Activated B cell treated with CpG ODN at 0.5 μM for 24 hours (primary cell): ENCODE measurements at regions not wholly inside any gene's neighbourhood (a gene's known extent, or its start where the extent isn't known, plus 50 kb on each side); places are given as distances from the start of the nearest gene placed in this dataset.

ENCODE experiments used
- ATAC-seq: fragments of 200-7000 bp; cut with Tn5 transposase; one replicate; pipeline ENCODE4 v1.10.0; 2021; ENCODE audit warnings: low read depth, mild to moderate bottlenecking, moderate library complexity
- CTCF ChIA-PET: fragments of 350-600 bp; sonication (Branson Sonifier 250); formaldehyde crosslinking; loops from one replicate; lab custom pipeline; 2021; ENCODE audit warnings: antibody characterized with exemption; lab: Charles Lee
- POLR2A ChIA-PET: fragments of 350-600 bp; sonication (Branson Sonifier 250); formaldehyde crosslinking; loops from one replicate; lab custom pipeline; 2021; ENCODE audit warnings: antibody characterized with exemption; lab: Charles Lee
- DNase-seq: peaks from one replicate; pipeline ENCODE4 v3.0.0; 2022
- H3K27ac Mint-ChIP-seq: one replicate; pipeline ENCODE4 v1.8.0; 2020; ENCODE audit warnings: mixed read lengths
- H3K27me3 Mint-ChIP-seq: one replicate; pipeline ENCODE4 v1.8.0; 2021; ENCODE audit warnings: mixed read lengths
- H3K36me3 Mint-ChIP-seq: one replicate; pipeline ENCODE4 v1.8.0; 2021; ENCODE audit warnings: low read depth, mixed read lengths
- H3K4me1 Mint-ChIP-seq: one replicate; pipeline ENCODE4 v1.8.0; 2021; ENCODE audit warnings: mixed read lengths
- H3K4me3 Mint-ChIP-seq: one replicate; pipeline ENCODE4 v1.8.0; 2020; ENCODE audit warnings: mild to moderate bottlenecking, mixed read lengths
- H3K9me3 Mint-ChIP-seq: one replicate; pipeline ENCODE4 v1.8.0; 2020; ENCODE audit warnings: mixed read lengths
- intact Hi-C: fragments of 100-400 bp; cut with micrococcal nuclease; formaldehyde crosslinking; loops from one replicate; pipeline ENCODE4 v1.15.1; 2024
- TF ChIP-seq, protein P1 (sequence below): fragments of 200-600 bp; IDR thresholded peaks from one replicate; pipeline ENCODE4 v1.8.0; 2022; ENCODE audit warnings: antibody characterized with exemption, mild to moderate bottlenecking

DNA sequence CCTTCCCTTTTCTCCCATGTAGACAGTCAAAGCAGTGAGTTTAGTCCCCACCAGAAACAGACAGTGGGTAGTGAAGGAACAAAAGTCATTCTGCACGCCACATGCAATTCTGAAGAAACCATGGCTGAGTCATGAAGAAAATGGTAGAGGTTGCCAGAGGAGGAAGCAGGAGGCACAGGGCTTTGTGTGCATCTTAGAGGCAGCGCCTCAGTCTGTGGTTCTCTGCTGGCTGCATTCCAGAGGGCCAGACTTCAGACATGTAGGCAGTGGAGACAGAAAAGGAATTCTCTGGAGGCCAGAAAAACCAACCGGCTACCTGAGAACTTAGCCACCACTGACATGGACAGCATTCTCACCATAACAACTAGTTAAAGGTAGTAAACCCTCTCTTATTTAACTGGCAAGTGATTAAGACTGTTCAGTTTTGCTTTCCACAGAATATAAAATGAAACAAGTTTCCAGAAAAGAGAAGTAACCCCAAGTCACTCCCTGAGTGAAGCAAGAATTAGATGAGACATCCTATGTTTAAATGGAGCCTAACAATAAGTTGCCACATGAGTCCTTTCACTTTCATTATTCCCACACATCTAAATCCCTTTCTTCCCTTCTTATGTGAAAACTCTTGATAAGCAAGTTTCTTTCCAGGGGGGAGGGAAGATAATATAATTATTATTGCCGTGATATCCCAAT is 556.1 kb downstream of the SOX6 start:
- intact Hi-C loops = no loop called here
- DNase-seq = no peak
- POLR2A ChIA-PET = no interaction called here
- H3K27me3 Mint-ChIP-seq = peaks cover 2% of the 10 kb centered on the region
- ATAC-seq = no peak
- CTCF ChIA-PET = no interaction called here
- H3K4me1 Mint-ChIP-seq = no peaks in the 10 kb centered on the region
- no peaks in the 10 kb centered on the region for H3K9me3 Mint-ChIP-seq
- TF ChIP-seq, protein P1, sequence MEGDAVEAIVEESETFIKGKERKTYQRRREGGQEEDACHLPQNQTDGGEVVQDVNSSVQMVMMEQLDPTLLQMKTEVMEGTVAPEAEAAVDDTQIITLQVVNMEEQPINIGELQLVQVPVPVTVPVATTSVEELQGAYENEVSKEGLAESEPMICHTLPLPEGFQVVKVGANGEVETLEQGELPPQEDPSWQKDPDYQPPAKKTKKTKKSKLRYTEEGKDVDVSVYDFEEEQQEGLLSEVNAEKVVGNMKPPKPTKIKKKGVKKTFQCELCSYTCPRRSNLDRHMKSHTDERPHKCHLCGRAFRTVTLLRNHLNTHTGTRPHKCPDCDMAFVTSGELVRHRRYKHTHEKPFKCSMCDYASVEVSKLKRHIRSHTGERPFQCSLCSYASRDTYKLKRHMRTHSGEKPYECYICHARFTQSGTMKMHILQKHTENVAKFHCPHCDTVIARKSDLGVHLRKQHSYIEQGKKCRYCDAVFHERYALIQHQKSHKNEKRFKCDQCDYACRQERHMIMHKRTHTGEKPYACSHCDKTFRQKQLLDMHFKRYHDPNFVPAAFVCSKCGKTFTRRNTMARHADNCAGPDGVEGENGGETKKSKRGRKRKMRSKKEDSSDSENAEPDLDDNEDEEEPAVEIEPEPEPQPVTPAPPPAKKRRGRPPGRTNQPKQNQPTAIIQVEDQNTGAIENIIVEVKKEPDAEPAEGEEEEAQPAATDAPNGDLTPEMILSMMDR = no peak
- no peaks in the 10 kb centered on the region for H3K36me3 Mint-ChIP-seq
- no peak overlapping the region for H3K27ac Mint-ChIP-seq
- no peak overlapping the region for H3K4me3 Mint-ChIP-seq

DNA sequence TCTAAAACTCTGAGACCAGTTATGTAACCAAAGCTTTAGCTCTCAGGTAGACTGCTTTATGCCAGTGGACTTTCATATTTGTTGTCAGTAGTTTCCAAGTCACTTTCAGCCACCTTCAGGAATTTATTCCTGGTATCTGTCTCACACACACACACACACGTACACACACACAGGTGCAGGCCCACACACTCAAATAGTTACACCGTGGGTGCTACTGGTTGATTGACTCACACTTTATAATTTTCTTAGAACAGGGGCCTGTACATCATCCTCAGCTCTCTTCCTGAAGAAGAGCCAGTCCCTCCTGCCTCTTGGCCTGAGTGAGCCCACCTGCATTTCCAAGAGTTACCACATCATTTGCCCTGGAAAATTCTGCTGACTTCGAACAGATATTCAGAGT is 555.2 kb downstream of the SOX6 start:
- H3K27ac Mint-ChIP-seq = no peak overlapping the region
- no peak for DNase-seq
- peaks cover 2% of the 10 kb centered on the region for H3K27me3 Mint-ChIP-seq
- no peak overlapping the region for H3K4me3 Mint-ChIP-seq
- no peaks in the 10 kb centered on the region for H3K36me3 Mint-ChIP-seq
- no peaks in the 10 kb centered on the region for H3K9me3 Mint-ChIP-seq
- ChIA-PET POLR2A (no interaction called here), CTCF (no interaction called here)
- no peaks in the 10 kb centered on the region for H3K4me1 Mint-ChIP-seq
- TF ChIP-seq, protein P1 = no peak
- ATAC-seq = no peak
- intact Hi-C loops = no loop called here

DNA sequence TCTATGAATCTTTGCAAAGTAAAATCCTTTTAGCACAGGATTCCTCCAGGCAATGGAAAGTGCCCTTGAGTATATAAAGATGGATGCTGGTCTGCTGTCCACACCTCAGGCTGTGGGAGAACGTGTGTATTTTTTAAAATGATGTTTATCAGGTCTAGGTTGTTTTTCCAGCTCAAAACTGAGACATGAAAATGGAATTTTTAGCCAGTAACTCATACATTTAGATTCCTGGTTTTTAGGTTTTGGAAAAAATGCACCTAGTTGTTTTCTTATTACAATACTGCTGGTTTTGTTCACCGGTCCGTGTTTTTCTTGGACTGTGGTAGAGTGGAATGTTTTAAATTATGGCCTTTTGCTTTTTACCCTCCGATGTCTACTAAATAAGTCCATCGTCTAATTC is 554.7 kb downstream of the SOX6 start:
- ChIA-PET CTCF (no interaction called here), POLR2A (no interaction called here)
- Mint-ChIP-seq H3K9me3 (no peaks in the 10 kb centered on the region), H3K27ac (no peak overlapping the region), H3K4me3 (no peak overlapping the region), H3K4me1 (no peaks in the 10 kb centered on the region), H3K27me3 (peaks cover 2% of the 10 kb centered on the region), H3K36me3 (no peaks in the 10 kb centered on the region)
- TF ChIP-seq, protein P1 = no peak
- ATAC-seq = no peak
- no peak for DNase-seq
- intact Hi-C loops = no loop called here

DNA sequence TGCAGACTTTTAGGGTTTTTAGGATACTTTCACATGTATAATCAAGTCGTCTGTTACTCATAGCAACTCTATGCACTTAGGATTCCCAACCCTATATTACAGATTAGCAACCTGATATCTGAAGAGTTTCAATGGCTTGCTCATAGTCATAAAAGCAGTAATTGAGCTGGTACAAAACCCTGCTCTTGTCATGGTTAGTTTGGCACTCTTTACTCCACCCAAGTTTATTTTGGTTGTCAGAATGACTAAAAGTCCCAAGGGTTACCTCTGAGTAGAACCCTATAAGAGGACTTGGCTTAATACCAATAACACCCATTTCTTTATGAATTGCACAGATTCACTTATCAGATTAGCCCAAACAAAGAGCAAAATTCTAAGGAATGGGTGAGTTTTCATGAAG is 550.6 kb downstream of the SOX6 start:
- no peak overlapping the region for H3K4me3 Mint-ChIP-seq
- intact Hi-C loops = no loop called here
- no peak for DNase-seq
- no peak for ATAC-seq
- TF ChIP-seq, protein P1 = no peak
- H3K4me1 Mint-ChIP-seq = no peaks in the 10 kb centered on the region
- peaks cover 2% of the 10 kb centered on the region for H3K27me3 Mint-ChIP-seq
- H3K36me3 Mint-ChIP-seq = no peaks in the 10 kb centered on the region
- H3K9me3 Mint-ChIP-seq = peaks cover 3% of the 10 kb centered on the region
- CTCF ChIA-PET = no interaction called here
- POLR2A ChIA-PET = no interaction called here
- no peak overlapping the region for H3K27ac Mint-ChIP-seq

DNA sequence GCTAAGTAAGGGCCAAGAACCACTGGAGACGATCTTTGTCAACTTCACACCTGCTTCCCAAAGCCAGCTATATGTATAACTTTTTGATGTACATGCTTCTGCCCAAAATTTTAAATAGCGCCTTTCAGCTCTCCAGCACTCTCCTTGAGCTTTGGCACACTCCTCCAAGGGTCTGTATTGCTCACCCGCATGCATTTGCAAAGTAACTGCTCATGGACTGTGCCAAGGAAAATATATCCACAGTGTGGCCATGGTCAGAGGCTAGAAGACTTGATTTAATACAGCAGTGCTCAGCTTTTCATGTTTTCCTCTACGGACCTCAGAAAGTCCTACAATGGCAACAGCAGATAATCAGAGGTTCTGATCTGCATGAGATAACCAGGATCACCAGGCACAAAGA is 550.1 kb downstream of the SOX6 start:
- no peak for ATAC-seq

More for the DNA sequence above, 550.1 kb downstream of the SOX6 start:
- TF ChIP-seq, protein P1 = no peak
- no peak overlapping the region for H3K27ac Mint-ChIP-seq
- DNase-seq = no peak
- no peak overlapping the region for H3K4me3 Mint-ChIP-seq
- no peaks in the 10 kb centered on the region for H3K27me3 Mint-ChIP-seq
- intact Hi-C loops = no loop called here
- ChIA-PET POLR2A (no interaction called here), CTCF (no interaction called here)
- H3K4me1 Mint-ChIP-seq = no peaks in the 10 kb centered on the region
- peaks cover 3% of the 10 kb centered on the region for H3K9me3 Mint-ChIP-seq
- no peaks in the 10 kb centered on the region for H3K36me3 Mint-ChIP-seq
